ENCODE measurements at regions not wholly inside any gene's neighbourhood (a gene's known extent, or its start where the extent isn't known, plus 50 kb on each side); places are given as distances from the start of the nearest gene placed in this dataset.

- Mint-ChIP-seq H3K36me3 (no peaks in the 10 kb centered on the region), H3K4me1 (no peaks in the 10 kb centered on the region), H3K4me3 (no peak overlapping the region), H3K27me3 (ENCODE audit: low read depth) (peaks cover 17% of the 10 kb centered on the region), H3K27ac (no peak overlapping the region), H3K9me3 (peaks cover 4% of the 10 kb centered on the region)
- TF ChIP-seq CTCF (IDR thresholded peaks at IDR 0.05; ENCODE audit: unreplicated experiment): no peak
- DNase-seq (ENCODE audit: low spot score in 2 of 2, unreplicated experiment in 2 of 2): no peak
Measured at GRCh38 chrX:530726-531610, 99.6 kb upstream of the SHOX start.

GRCh38 chrX:531611-531936, 99.0 kb upstream of the SHOX start:
- Mint-ChIP-seq H3K4me3 (no peak overlapping the region), H3K9me3 (peaks cover 4% of the 10 kb centered on the region), H3K27ac (no peak overlapping the region), H3K36me3 (no peaks in the 10 kb centered on the region), H3K27me3 (ENCODE audit: low read depth) (peaks cover 11% of the 10 kb centered on the region), H3K4me1 (no peaks in the 10 kb centered on the region)
- DNase-seq (ENCODE audit: low spot score in 2 of 2, unreplicated experiment in 2 of 2): no peak
- no peak for TF ChIP-seq CTCF (IDR thresholded peaks at IDR 0.05; ENCODE audit: unreplicated experiment)

GRCh38 chrX:534804-535203, 95.8 kb upstream of the SHOX start:
- DNase-seq (ENCODE audit: low spot score in 2 of 2, unreplicated experiment in 2 of 2): no peak
- H3K4me1 Mint-ChIP-seq: no peaks in the 10 kb centered on the region
- peaks cover 6% of the 10 kb centered on the region for H3K27me3 Mint-ChIP-seq (ENCODE audit: low read depth)
- no peak for TF ChIP-seq CTCF (IDR thresholded peaks at IDR 0.05; ENCODE audit: unreplicated experiment)
- H3K36me3 Mint-ChIP-seq: no peaks in the 10 kb centered on the region
- peaks cover 7% of the 10 kb centered on the region for H3K9me3 Mint-ChIP-seq
- H3K27ac Mint-ChIP-seq: no peak overlapping the region
- no peak overlapping the region for H3K4me3 Mint-ChIP-seq

- no peak overlapping the region for H3K27ac Mint-ChIP-seq
- DNase-seq (ENCODE audit: low spot score in 2 of 2, unreplicated experiment in 2 of 2): no peak
- no peak overlapping the region for H3K4me3 Mint-ChIP-seq
- H3K9me3 Mint-ChIP-seq: peaks cover 3% of the 10 kb centered on the region
- no peaks in the 10 kb centered on the region for H3K36me3 Mint-ChIP-seq
- H3K27me3 Mint-ChIP-seq (ENCODE audit: low read depth): peaks cover 1% of the 10 kb centered on the region
- TF ChIP-seq CTCF (IDR thresholded peaks at IDR 0.05; ENCODE audit: unreplicated experiment): no peak
- H3K4me1 Mint-ChIP-seq: no peaks in the 10 kb centered on the region
Measured at GRCh38 chrX:536616-537015, 94.0 kb upstream of the SHOX start.

- no peak for DNase-seq (ENCODE audit: low spot score in 2 of 2, unreplicated experiment in 2 of 2)
- H3K4me3 Mint-ChIP-seq: no peak overlapping the region
- H3K27ac Mint-ChIP-seq: no peak overlapping the region
- H3K36me3 Mint-ChIP-seq: no peaks in the 10 kb centered on the region
- no peak for TF ChIP-seq CTCF (IDR thresholded peaks at IDR 0.05; ENCODE audit: unreplicated experiment)
- peaks cover 3% of the 10 kb centered on the region for H3K9me3 Mint-ChIP-seq
- no peaks in the 10 kb centered on the region for H3K4me1 Mint-ChIP-seq
- H3K27me3 Mint-ChIP-seq (ENCODE audit: low read depth): no peaks in the 10 kb centered on the region
Measured at GRCh38 chrX:537151-537550, 93.4 kb upstream of the SHOX start.

Data from mesothelial cell of epicardium (in vitro differentiated cells).